IMR-90 (cell line): ENCODE measurements at regions not wholly inside any gene's neighbourhood (a gene's known extent, or its start where the extent isn't known, plus 50 kb on each side); places are given as distances from the start of the nearest gene placed in this dataset.

Experiments
- ATAC-seq: fragments of 200-7000 bp; cut with Tn5 transposase; 2 replicates; pipeline ENCODE4 v1.9.1; 2020; ENCODE audit warnings: low read depth, mild to moderate bottlenecking, moderate library complexity
- BruUV-seq: library from RNA; stranded (reverse); fragments of 400-500 nt; replicated peaks from 2 replicates; lab custom pipeline; 2021; lab: Mats Ljungman, UMichigan
- CTCF ChIA-PET: fragments of 300-600 bp; formaldehyde crosslinking; extraction: SDS; loops from one replicate; lab custom pipeline; 2021; ENCODE audit warnings: antibody characterized with exemption; lab: Yijun Ruan, JAX
- POLR2A ChIA-PET: fragments of 300-600 bp; sonication (Branson Sonifier 250); formaldehyde crosslinking; loops from one replicate; lab custom pipeline; 2022; ENCODE audit warnings: antibody characterized with exemption; ENCODE audit not compliant: unreplicated experiment; lab: Charles Lee
- DNase-seq: peaks from one replicate; pipeline ENCODE4 v3.0.0; 2013
- H2AFZ ChIP-seq: replicated peaks from 2 replicates; pipeline ENCODE3; 2013; ENCODE audit warnings: low read length, mild to moderate bottlenecking; ENCODE audit not compliant: poor library complexity
- H2AK5ac ChIP-seq: 2 replicates; pipeline ENCODE4 v1.6.1; 2013; ENCODE audit warnings: low read depth, low read length, inconsistent platforms
- H2AK9ac ChIP-seq: replicated peaks from 2 replicates; pipeline ENCODE3; 2013; ENCODE audit warnings: mild to moderate bottlenecking, low read depth, low read length, moderate library complexity; ENCODE audit not compliant: poor library complexity
- H2BK120ac ChIP-seq: 2 replicates; pipeline ENCODE4 v1.6.1; 2013; ENCODE audit warnings: low read depth, low read length, inconsistent platforms
- H2BK15ac ChIP-seq: 3 replicates; pipeline ENCODE4 v1.6.1; 2013; ENCODE audit warnings: low read depth, low read length, inconsistent platforms
- H2BK20ac ChIP-seq: 2 replicates; pipeline ENCODE4 v1.6.1; 2013; ENCODE audit warnings: low read depth, mild to moderate bottlenecking, inconsistent platforms, low read length, moderate library complexity
- H2BK5ac ChIP-seq: 2 replicates; pipeline ENCODE4 v1.6.1; 2013; ENCODE audit warnings: mild to moderate bottlenecking, low read depth, low read length, inconsistent platforms; ENCODE audit not compliant: poor library complexity, severe bottlenecking
- H3K14ac ChIP-seq: replicated peaks from 2 replicates; pipeline ENCODE4 v1.6.1; 2013; ENCODE audit warnings: low read depth, low read length, inconsistent platforms
- H3K18ac ChIP-seq: 2 replicates; pipeline ENCODE4 v1.6.1; 2013; ENCODE audit warnings: low read depth, low read length, control low read depth
- H3K23ac ChIP-seq: 2 replicates; pipeline ENCODE4 v1.6.1; 2013; ENCODE audit warnings: low read depth, low read length, inconsistent platforms
- H3K27ac ChIP-seq: 2 replicates; pipeline ENCODE4 v1.5.1; 2013; ENCODE audit warnings: mild to moderate bottlenecking, control low read depth, low read length; ENCODE audit not compliant: insufficient read depth
- H3K27me3 ChIP-seq: 2 replicates; pipeline ENCODE4 v1.6.1; 2013; ENCODE audit warnings: low read length; ENCODE audit not compliant: control insufficient read depth, insufficient read depth
- H3K36me3 ChIP-seq: 2 replicates; pipeline ENCODE4 v1.6.1; 2013; ENCODE audit warnings: low read length, mixed read lengths; ENCODE audit not compliant: control insufficient read depth, insufficient read depth
- H3K4ac ChIP-seq: 2 replicates; pipeline ENCODE4 v1.6.1; 2013; ENCODE audit warnings: low read depth, low read length, inconsistent platforms
- H3K4me1 ChIP-seq: 2 replicates; pipeline ENCODE4 v1.6.1; 2013; ENCODE audit warnings: low read length, mixed read lengths; ENCODE audit not compliant: control insufficient read depth, insufficient read depth
- H3K4me2 ChIP-seq: 2 replicates; pipeline ENCODE4 v1.6.1; 2013; ENCODE audit warnings: low read depth, mild to moderate bottlenecking, control low read depth, low read length, moderate library complexity
- H3K4me3 ChIP-seq: 2 replicates; pipeline ENCODE4 v1.5.1; 2013; ENCODE audit warnings: low read depth, mild to moderate bottlenecking, control low read depth, low read length, moderate library complexity; ENCODE audit not compliant: insufficient read depth
- H3K56ac ChIP-seq: 2 replicates; pipeline ENCODE4 v1.6.1; 2013; ENCODE audit warnings: low read length, inconsistent platforms; ENCODE audit not compliant: insufficient read depth; ENCODE audit errors: extremely low read depth
- H3K79me1 ChIP-seq, 2 experiments: 2 replicates each; pipeline ENCODE4 v1.6.1; 2013; ENCODE audit warnings: low read length in 2 of 2, inconsistent platforms in 1 of 2, low read depth in 1 of 2
- H3K9ac ChIP-seq: 2 replicates; pipeline ENCODE4 v1.6.1; 2013; ENCODE audit warnings: low read depth, low read length, control low read depth
- H3K9me1 ChIP-seq: 2 replicates; pipeline ENCODE4 v1.6.1; 2013; ENCODE audit warnings: low read length, inconsistent platforms; ENCODE audit not compliant: insufficient read depth
- H3K9me3 ChIP-seq: 2 replicates; pipeline ENCODE4 v1.6.1; 2013; ENCODE audit warnings: low read length; ENCODE audit not compliant: control insufficient read depth, insufficient read depth
- H4K20me1 ChIP-seq: 2 replicates; pipeline ENCODE4 v1.6.1; 2013; ENCODE audit warnings: low read length, inconsistent platforms; ENCODE audit not compliant: insufficient read depth
- H4K5ac ChIP-seq: 2 replicates; pipeline ENCODE4 v1.6.1; 2013; ENCODE audit warnings: mild to moderate bottlenecking, low read depth, low read length, control low read depth
- H4K8ac ChIP-seq, 2 experiments: 2 replicates each; pipeline ENCODE4 v1.6.1; 2013; ENCODE audit warnings: low read depth in 2 of 2, low read length in 2 of 2, control low read depth in 1 of 2, inconsistent platforms in 1 of 2
- H4K91ac ChIP-seq: 2 replicates; pipeline ENCODE4 v1.6.1; 2013; ENCODE audit warnings: low read depth, low read length, inconsistent platforms; ENCODE audit not compliant: insufficient read depth
- BHLHE40 ChIP-seq: fragments of 150-350 bp; IDR thresholded peaks from 2 replicates; pipeline ENCODE4 v1.6.1; 2016; ENCODE audit warnings: mild to moderate bottlenecking, low read depth, low read length
- CEBPB ChIP-seq: IDR thresholded peaks from 2 replicates; pipeline ENCODE4 v1.6.1; 2012; ENCODE audit warnings: low read depth, low read length, improper control_type of control experiment
- CHD1 ChIP-seq: IDR thresholded peaks from 2 replicates; pipeline ENCODE4 v1.6.1; 2012; ENCODE audit warnings: low read depth, low read length, improper control_type of control experiment
- FOS ChIP-seq: fragments of 150-350 bp; IDR thresholded peaks from 2 replicates; pipeline ENCODE4 v1.6.1; 2016; ENCODE audit warnings: low read depth, low read length
- MAFK ChIP-seq: IDR thresholded peaks from 2 replicates; pipeline ENCODE4 v1.6.1; 2012; ENCODE audit warnings: low read depth, low read length, improper control_type of control experiment
- MAZ ChIP-seq: IDR thresholded peaks from 2 replicates; pipeline ENCODE4 v1.6.1; 2012; ENCODE audit warnings: low read depth, mild to moderate bottlenecking, low read length, improper control_type of control experiment, moderate library complexity, borderline replicate concordance
- NFE2L2 ChIP-seq: fragments of 150-350 bp; IDR thresholded peaks from 2 replicates; pipeline ENCODE4 v1.6.1; 2016; ENCODE audit warnings: low read depth, mild to moderate bottlenecking, low read length
- RAD21 ChIP-seq: IDR thresholded peaks from 2 replicates; pipeline ENCODE4 v1.6.1; 2012; ENCODE audit warnings: low read length, improper control_type of control experiment
- RCOR1 ChIP-seq: IDR thresholded peaks from 2 replicates; pipeline ENCODE4 v1.6.1; 2012; ENCODE audit warnings: mild to moderate bottlenecking, low read length, improper control_type of control experiment; ENCODE audit not compliant: insufficient replicate concordance
- RFX5 ChIP-seq: IDR thresholded peaks from 2 replicates; pipeline ENCODE4 v1.8.0; 2012; ENCODE audit warnings: low read depth, mild to moderate bottlenecking, low read length, moderate library complexity
- SMC3 ChIP-seq: fragments of 150-350 bp; IDR thresholded peaks from 2 replicates; pipeline ENCODE4 v1.6.1; 2016; ENCODE audit warnings: low read depth, mild to moderate bottlenecking, antibody characterized with exemption, low read length, moderate library complexity
- WGBS, 2 experiments: methylation state at CpG; one replicate each; pipeline versions ENCODE4 v1.1.5 to v1.1.7; 2013; ENCODE audit warnings: missing lambda C conversion rate in 2 of 2; ENCODE audit not compliant: insufficient read length in 1 of 2; ENCODE audit errors: extremely low coverage in 2 of 2; 5-methylcytosine and 5-hydroxymethylcytosine counted together
- dilution Hi-C: fragments of 300-500 bp; cut with HindIII; formaldehyde crosslinking; loops from one replicate; pipeline ENCODE4 v1.14.3; 2018; ENCODE audit warnings: low sequenced_read_pairs; ENCODE audit not compliant: unreplicated experiment
- in situ Hi-C: fragments of 300-500 bp; cut with MboI; formaldehyde crosslinking; loops from 3 replicates; pipeline ENCODE4 v1.14.3; 2019; ENCODE audit warnings: low sequenced_read_pairs, inconsistent platforms, mixed read lengths
- intact Hi-C: fragments of 100-400 bp; cut with micrococcal nuclease; formaldehyde crosslinking; loops from 2 replicates; pipeline ENCODE4 v1.10.0; 2022
- TF ChIP-seq, protein P1 (sequence below): fragments of 150-350 bp; IDR thresholded peaks from 2 replicates; pipeline ENCODE4 v1.6.1; 2017; ENCODE audit warnings: mild to moderate bottlenecking, antibody characterized with exemption, low read length, low read depth
- TF ChIP-seq, protein P2 (sequence below): fragments of 150-350 bp; IDR thresholded peaks from 2 replicates; pipeline ENCODE4 v1.6.1; 2016; ENCODE audit warnings: low read depth, mild to moderate bottlenecking, low read length, moderate library complexity, borderline replicate concordance
- TF ChIP-seq, protein P3 (sequence below): conservative IDR thresholded peaks from 2 replicates; pipeline ENCODE4 v1.5.1; 2012; ENCODE audit warnings: mild to moderate bottlenecking, low read depth, low read length, improper control_type of control experiment

DNA sequence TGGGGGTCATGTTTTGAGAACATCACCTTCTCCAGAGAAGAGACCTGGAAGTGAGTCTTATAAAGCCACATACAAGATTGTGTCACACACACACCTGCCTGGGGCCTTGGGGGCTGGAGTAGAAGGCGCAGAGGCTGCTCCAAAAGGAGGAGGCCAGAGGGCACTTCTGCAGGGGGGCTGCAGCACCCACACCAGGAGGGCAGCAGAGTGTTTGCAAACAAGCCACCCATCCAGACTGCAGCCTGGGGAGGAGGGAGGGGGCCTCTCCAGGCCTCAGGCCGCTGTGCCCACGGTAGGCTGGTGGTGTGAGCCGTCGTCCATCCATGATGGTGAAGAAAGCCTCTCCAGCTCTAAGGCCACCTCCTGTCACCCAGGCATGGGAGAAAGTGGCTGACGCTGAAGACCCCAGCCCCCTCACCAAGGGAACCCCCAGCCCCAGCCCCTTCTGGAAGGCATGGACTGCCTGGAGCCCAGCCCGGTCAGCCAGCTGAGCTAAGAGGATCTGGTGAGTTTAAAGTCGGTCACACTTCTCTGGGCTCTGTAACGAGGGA is 77.5 kb downstream of the FOXL3 start:
- Histone ChIP-seq H2BK5ac (no peak overlapping the region), H3K9me1 (0 out of 2 replicates have a peak, but pooled peaks cover 4% of the 10 kb centered on the region), H2AK9ac (no peak overlapping the region), H3K79me1 (no peaks in the 10 kb centered on the region), H2AFZ (no peak overlapping the region), H3K14ac (no peak overlapping the region), H3K9ac (no peak overlapping the region), H2BK15ac (no peak overlapping the region), H2BK120ac (no peak overlapping the region), H3K9me3 (no peaks in the 10 kb centered on the region; the same call in 1 of the 2 replicates), H3K23ac (no peak overlapping the region), H3K27ac (no peak overlapping the region), H3K4ac (no peak overlapping the region), H2AK5ac (no peak overlapping the region), H4K8ac (no peak overlapping the region), H3K56ac (no peak overlapping the region), H3K18ac (no peak overlapping the region), H3K4me1 (no peaks in the 10 kb centered on the region), H4K20me1 (no peaks in the 10 kb centered on the region; the same call in 1 of the 2 replicates), H3K4me2 (no peak overlapping the region), H3K36me3 (no peaks in the 10 kb centered on the region), H3K27me3 (peaks cover 17% of the 10 kb centered on the region), H2BK20ac (no peak overlapping the region), H3K4me3 (no peak overlapping the region), H4K5ac (no peak overlapping the region), H4K91ac (no peak overlapping the region)
- intact Hi-C loops = no loop called here
- dilution Hi-C loops = no loop called here
- no TSS peak for BruUV-seq
- ChIA-PET CTCF (no interaction called here), POLR2A (no interaction called here)
- WGBS, 2 experiments = no CpG with 5 or more reads among the region's 9 CpGs
- TF ChIP-seq, protein P1, sequence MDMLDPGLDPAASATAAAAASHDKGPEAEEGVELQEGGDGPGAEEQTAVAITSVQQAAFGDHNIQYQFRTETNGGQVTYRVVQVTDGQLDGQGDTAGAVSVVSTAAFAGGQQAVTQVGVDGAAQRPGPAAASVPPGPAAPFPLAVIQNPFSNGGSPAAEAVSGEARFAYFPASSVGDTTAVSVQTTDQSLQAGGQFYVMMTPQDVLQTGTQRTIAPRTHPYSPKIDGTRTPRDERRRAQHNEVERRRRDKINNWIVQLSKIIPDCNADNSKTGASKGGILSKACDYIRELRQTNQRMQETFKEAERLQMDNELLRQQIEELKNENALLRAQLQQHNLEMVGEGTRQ = no peak
- TF ChIP-seq MAZ (no peak), MAFK (no peak), CEBPB (no peak), NFE2L2 (no peak), BHLHE40 (no peak), CHD1 (no peak), RCOR1 (no peak), FOS (no peak), RFX5 (no peak), RAD21 (no peak), SMC3 (no peak)
- TF ChIP-seq, protein P2, sequence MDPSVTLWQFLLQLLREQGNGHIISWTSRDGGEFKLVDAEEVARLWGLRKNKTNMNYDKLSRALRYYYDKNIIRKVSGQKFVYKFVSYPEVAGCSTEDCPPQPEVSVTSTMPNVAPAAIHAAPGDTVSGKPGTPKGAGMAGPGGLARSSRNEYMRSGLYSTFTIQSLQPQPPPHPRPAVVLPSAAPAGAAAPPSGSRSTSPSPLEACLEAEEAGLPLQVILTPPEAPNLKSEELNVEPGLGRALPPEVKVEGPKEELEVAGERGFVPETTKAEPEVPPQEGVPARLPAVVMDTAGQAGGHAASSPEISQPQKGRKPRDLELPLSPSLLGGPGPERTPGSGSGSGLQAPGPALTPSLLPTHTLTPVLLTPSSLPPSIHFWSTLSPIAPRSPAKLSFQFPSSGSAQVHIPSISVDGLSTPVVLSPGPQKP = no peak
- TF ChIP-seq, protein P3, sequence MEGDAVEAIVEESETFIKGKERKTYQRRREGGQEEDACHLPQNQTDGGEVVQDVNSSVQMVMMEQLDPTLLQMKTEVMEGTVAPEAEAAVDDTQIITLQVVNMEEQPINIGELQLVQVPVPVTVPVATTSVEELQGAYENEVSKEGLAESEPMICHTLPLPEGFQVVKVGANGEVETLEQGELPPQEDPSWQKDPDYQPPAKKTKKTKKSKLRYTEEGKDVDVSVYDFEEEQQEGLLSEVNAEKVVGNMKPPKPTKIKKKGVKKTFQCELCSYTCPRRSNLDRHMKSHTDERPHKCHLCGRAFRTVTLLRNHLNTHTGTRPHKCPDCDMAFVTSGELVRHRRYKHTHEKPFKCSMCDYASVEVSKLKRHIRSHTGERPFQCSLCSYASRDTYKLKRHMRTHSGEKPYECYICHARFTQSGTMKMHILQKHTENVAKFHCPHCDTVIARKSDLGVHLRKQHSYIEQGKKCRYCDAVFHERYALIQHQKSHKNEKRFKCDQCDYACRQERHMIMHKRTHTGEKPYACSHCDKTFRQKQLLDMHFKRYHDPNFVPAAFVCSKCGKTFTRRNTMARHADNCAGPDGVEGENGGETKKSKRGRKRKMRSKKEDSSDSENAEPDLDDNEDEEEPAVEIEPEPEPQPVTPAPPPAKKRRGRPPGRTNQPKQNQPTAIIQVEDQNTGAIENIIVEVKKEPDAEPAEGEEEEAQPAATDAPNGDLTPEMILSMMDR = no peak
- DNase-seq (no peak), ATAC-seq (no peak)
- in situ Hi-C loops = no loop called here
